TTC549 (cell line): ENCODE measurements at regions not wholly inside any gene's neighbourhood (a gene's known extent, or its start where the extent isn't known, plus 50 kb on each side); places are given as distances from the start of the nearest gene placed in this dataset.

ENCODE experiments used
- FAIRE-seq: peaks from 2 replicates; lab custom pipeline; 2012; peaks lifted over from hg19 to GRCh38; lab: Jason Lieb, UNC

GRCh38 chr10:28962768-28963167 lies 285.4 kb downstream of the BAMBI start:
- FAIRE-seq = no peak

DNA sequence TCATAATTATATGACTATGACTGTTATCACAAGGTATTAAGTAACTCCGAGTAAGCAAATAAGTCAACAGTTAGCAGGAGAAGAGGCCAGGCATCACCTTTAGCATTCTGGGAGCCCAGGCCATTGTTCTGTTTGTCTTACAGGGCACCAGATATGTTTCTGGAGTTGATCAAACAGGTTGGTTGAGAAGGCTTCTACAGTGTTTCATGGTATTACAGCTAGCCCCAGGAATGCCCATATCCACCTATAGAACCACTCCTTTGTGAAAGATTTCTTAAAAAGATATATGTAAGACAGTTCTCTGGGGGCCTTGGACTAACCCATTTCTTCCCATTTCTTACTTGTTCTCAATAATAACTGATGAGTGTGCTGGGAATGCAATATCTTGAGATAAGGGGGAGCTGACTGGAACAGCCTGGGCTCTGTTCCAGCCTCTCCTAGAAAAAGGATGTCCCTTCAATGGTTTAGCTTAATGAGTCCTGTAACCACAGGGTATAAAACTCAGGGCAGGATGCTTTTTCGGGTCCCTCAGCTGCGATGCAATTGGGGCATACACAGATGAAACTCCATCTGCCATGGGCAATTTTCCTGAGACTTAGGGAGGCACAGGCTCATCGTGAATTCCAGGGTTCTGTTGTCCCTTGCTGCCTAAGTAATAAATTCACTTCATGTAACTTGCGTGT lies 286.4 kb downstream of the BAMBI start:
- FAIRE-seq = no peak

DNA sequence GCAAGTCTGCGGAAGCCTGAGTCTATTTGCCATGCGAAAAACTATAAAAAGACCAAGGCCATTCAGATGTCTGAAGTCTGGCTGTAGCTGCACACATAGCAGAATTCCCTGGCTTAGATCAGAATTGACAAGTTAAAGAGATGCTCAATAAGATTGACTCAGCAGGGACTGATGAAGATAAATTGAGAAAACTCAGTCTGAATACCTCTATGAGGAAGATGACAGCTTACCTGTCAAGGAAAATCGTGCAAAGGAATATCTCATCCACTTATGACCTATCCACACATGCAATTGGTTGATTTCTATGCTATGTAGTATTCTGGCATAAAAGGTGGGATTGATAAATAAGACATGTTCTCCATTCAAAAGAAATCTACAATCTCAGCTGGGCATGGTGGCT lies 288.6 kb downstream of the BAMBI start:
- FAIRE-seq = no peak

DNA sequence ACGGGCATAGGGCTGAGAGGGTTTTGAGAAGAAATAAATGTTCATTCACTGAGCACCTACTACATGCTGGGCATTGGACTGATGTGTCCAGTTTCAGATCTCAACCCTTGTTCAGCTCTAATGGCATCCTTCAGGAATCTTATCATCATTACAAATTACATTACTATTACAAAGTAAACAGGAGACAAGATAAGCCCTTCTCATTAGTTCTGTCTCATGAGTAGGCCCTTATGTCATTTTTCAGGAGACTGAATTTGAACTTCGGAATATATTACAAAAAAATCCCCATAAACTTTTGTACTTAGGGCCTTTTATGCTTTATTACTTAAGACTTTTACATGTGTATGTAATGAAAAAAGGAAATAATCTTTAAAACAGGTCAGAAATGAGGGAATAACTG lies 289.7 kb downstream of the BAMBI start:
- FAIRE-seq = no peak

DNA sequence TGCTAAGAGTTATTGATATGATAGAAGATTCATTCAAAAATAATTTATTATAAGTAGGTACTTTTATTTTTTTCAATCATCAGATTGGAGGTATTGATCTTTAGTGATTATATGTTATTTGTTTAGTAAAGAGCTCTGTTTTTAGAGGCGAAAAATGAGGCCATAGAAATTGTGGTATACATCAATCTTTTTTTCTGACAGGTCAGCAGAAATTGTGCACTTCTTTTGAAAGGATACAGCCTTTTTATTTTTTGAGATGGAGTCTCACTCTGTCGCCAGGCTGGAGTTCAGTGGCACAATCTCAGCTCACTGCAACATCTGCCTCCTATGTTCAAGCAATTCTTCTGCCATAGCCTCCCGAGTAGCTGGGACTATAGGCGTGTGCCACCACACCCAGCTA lies 292.1 kb downstream of the BAMBI start:
- FAIRE-seq = no peak

DNA sequence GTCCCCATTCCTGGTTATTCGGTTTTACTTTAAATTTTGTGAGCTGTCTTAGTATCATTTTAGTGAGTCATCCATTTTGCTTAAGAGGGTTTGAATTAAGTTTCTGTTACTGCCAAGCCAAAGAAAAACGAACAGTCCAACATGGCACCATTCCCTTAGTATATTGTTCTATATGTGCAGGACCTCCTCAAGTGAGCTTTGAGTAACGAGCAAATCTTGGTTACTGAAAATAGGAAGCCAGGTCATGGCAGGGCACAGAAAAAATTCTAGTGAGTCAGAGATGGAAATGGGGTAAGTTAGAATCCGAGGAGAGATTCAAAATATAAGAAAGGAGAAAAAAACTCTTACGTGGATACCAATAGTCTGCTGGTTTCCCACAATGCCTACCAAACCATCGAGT lies 292.9 kb downstream of the BAMBI start:
- FAIRE-seq = no peak

DNA sequence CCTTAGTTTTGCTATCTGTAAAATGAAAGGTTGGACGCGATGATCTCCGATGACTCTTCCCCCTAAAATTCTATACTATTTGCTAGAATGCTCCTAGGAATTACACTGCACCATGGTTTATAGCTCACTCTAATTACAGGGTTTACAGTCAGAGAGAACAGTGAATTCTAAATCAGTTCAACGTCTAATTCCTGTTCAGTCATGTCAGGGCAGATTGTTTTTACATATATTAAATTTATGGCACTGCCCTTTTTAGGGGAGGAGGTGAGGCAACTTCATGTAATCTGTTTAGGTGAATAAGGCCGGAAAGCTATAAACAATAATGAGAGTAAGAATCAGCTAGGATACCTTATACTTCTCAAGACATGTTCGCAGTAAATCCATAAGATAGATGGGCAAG lies 293.9 kb downstream of the BAMBI start:
- no peak for FAIRE-seq

DNA sequence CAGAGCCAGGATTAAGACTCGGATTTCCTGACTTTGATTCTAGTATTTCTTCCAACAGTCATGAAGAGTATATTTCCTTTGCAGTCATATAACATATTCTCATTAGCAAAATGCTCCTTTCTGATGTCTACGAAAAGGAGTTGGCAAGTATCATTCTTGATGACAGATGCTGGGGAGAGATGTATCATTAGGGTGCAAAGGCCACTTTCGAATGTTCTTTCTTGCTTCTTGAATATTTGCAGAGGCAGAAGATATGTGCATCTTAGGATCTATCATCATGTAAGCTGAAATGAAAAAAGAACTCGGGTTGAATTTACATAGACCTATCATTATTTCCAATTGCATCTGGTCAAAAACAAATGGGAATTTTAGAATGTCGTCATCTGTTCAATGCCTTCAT lies 294.4 kb downstream of the BAMBI start:
- FAIRE-seq = no peak

DNA sequence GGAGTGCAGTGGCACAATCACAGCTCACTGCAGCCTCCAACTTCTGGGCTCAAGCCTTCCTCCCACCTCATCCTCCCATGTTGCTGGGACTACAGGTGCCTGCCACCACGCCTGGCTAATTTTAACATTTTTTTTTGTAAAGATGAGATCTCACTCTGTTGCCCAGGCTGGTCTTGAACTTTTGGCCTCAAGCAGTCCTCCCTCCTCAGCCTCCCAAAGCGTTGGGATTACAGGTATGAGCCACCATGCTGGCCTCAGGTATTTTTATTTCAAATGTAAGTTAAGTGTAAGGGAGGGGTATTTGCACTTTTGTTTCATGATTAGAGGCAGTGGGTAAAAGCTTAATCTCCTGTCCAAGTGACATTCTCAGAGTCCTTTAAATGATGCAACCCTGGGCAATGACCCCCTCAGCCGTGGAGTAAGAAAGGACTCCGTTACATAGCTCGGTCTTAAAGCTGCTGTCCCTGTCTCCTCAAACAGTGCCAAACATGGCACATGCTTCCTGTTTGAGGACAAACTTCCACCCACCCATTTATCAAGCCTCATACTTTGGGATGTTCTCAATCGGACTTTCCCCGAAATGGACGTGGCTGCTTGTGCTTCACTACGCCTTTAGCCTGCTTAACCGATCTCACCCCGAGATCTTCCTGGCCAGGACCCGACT lies 296.1 kb downstream of the BAMBI start:
- no peak for FAIRE-seq

DNA sequence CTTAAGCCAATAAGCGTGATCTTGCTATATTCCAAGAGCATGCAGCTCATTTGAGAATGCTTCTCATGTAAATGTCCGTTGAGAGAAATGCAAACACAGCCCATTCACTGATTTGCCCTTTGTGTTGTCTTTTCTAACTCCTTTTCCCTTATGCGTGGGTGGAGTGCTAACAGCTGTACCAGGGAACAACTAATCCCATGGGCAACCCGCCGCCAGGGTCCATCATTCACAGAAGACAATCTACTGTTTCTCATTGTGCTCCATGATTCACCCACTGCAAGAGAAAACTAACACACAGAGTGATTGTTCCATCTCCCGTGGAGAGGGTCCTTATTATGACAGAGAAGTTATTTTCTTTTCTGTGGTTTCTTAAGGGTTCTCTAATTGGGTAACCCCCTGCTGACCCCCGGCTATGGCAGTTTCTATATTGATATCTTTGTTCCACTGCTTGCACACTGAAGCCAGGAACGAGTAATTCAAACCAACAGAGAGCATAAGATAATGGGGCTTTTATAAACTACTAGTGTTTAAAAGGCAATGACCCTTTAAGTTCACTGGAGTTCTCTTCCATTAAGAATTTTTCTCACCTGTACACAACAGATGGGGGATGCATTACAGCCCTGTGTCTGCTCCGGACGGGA lies 298.7 kb downstream of the BAMBI start:
- FAIRE-seq = no peak

DNA sequence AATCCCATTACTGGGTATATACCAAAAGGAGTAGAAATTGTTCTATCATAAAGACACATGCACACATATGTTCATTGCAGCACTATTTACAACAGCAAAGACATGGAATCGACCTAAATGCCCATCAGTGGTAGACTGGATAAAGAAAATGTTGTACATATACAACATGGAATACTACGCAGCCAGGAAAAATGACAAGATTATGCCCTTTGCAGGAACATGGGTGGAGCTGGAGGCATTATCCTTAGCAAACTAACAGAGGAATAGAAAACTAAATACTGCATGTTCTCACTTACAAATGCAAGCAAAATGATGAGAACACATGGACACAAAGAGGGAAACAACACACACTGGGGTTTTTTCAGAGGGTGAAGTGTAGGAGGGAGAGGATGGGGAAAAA lies 300.2 kb downstream of the BAMBI start:
- no peak for FAIRE-seq

- FAIRE-seq = no peak
These were observed 302.9 kb downstream of the BAMBI start for GRCh38 chr10:28980264-28980663.

DNA sequence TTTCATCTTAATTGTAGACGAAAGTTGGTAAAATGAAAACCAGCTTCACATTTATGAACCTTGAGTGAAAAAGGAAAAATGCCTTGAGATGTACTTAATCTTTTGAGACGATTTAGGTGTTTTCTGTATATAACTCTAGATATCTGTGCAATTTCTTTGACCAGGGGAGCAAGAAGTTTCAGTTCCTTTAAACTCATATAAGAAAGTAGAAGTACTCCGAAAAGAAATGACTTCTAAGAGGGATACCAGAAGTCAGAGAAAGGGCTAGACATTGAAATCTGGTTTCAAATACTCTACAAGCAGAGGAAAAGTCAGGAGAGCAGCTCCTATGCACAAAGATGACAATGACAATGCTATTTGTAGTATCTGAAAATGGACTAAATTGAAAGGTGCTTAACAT lies 303.7 kb downstream of the BAMBI start:
- FAIRE-seq = no peak

DNA sequence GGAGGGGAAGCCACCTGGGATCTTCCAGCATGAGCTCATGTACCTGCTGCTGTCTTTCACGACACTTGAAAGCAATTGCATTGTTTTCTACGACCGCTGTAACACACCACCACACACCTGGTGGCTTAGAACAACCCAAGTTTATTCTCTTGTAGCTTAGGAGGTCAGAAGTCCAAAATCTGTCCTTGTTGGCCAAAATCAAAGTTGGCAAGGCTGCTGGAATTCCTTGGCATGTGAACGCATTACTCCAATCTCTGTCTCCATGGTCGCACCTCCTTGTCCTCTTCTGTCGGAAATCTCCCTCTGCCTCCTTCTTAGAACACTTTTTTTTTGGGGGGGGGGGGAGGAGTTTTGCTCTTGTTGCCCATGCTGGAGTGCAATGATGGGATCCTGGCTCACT lies 305.7 kb downstream of the BAMBI start:
- FAIRE-seq = no peak

- FAIRE-seq = no peak
These were observed 305.1 kb upstream of the LYZL1 start for GRCh38 chr10:28983799-28984198.

GRCh38 chr10:28984431-28984830 lies 304.4 kb upstream of the LYZL1 start:
- FAIRE-seq = no peak

GRCh38 chr10:28985137-28985885 lies 303.6 kb upstream of the LYZL1 start:
- FAIRE-seq = no peak

DNA sequence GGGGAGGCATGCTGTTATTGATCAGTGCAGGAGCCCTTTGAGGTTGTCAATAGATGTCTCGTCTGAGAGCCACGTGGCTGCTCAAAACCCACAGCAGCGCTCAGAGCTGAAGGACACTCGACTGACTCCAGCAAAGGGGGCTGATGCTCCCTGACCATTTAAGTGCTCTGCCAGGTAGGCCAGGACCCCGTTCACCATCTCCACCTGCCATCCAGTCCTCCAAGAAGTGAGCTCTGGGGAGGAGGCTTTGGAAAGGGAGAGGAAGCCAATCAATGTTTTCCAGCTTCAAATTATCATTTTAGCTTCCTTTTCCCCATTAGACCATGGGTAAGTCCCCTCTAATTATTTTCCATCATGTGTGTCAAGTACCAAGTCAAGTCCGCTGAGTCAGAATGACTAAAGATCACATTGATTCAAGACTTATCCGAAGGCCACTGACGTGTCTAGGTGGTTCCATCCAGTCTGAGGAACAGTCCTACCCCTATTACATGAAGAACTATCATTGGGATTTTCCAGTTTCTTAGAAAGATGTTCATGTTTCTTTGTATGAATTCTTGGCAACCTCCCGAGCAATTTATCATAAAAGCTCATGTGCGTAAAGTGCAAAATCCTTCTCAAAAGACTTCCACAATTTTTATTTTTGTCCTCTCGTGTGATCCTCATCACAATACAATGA lies 302.6 kb upstream of the LYZL1 start:
- FAIRE-seq = no peak

DNA sequence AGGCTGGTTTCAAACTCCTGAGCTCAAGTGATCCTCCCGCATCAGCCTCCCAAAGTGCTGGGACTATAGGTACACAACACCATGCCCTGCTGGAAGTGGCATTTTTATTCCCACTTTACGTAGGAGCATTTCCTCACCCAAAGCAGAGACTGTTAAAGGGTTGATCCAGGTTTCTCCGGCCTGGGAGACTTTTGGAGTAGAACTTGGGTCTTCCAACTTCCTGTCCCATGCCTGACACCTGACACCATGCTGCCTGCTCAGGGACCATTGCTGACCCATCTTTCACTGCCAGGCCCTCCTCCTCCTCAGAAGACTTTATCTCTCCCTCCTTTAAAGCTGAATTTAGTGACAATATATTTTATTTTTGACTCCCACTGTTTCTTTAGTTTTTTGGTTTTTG lies 302.0 kb upstream of the LYZL1 start:
- no peak for FAIRE-seq

GRCh38 chr10:28987555-28988320 lies 301.1 kb upstream of the LYZL1 start:
- no peak for FAIRE-seq

GRCh38 chr10:28988980-28989379 lies 299.9 kb upstream of the LYZL1 start:
- no peak for FAIRE-seq
